ENCODE measurements at regions not wholly inside any gene's neighbourhood (a gene's known extent, or its start where the extent isn't known, plus 50 kb on each side); places are given as distances from the start of the nearest gene placed in this dataset.

DNA sequence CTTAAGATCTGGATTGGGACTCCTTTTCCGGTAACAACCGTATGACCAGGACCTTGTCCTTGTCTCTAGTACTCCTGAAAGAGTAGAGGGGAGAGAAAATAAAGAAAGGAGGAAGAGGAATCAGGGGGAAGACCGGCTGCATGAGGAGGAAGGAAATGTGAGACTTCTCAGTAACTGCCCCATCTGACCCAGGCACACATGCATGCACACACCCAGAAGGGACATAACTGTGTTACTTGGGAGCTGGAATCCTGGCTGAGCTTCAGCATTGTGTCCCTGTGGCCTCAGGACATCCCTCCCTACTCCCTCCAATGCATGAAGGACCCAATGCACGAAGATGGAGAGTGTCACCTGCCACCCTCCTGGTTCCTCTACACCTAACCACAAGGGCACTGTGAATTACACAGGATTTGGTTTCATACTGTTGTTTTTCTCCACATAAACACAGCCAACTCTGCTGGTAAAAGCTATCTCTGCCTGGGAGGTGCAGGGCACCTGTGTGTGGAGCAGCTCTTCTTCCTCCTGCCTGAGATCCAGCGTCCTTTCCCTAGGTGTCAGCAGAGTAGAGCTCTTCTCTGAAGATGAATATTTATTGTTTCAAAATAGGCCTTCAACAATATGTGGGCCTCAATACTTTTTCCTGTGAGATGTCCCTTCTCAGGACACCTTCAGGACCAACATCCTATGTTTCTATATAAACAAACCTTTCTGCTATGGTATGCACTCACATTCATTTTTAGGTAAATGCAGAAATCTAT lies 574.1 kb upstream of the ID2 start:
- TF ChIP-seq, protein P1, sequence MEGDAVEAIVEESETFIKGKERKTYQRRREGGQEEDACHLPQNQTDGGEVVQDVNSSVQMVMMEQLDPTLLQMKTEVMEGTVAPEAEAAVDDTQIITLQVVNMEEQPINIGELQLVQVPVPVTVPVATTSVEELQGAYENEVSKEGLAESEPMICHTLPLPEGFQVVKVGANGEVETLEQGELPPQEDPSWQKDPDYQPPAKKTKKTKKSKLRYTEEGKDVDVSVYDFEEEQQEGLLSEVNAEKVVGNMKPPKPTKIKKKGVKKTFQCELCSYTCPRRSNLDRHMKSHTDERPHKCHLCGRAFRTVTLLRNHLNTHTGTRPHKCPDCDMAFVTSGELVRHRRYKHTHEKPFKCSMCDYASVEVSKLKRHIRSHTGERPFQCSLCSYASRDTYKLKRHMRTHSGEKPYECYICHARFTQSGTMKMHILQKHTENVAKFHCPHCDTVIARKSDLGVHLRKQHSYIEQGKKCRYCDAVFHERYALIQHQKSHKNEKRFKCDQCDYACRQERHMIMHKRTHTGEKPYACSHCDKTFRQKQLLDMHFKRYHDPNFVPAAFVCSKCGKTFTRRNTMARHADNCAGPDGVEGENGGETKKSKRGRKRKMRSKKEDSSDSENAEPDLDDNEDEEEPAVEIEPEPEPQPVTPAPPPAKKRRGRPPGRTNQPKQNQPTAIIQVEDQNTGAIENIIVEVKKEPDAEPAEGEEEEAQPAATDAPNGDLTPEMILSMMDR (IDR thresholded peaks at IDR 0.05; ENCODE audit: poor library complexity, severe bottlenecking), result no peak
- TF ChIP-seq RAD21 (conservative IDR thresholded peaks at IDR 0.05), result no peak

Data from neural cell (in vitro differentiated cells).